SK-N-SH (cell line): ENCODE measurements at regions not wholly inside any gene's neighbourhood (a gene's known extent, or its start where the extent isn't known, plus 50 kb on each side); places are given as distances from the start of the nearest gene placed in this dataset.

Experiments used
- CTCF ChIA-PET: fragments of 300-600, 350-600 bp; formaldehyde crosslinking; extraction: SDS; loops from one replicate; lab custom pipeline; 2021; lab: Yijun Ruan, JAX
- POLR2A ChIA-PET: fragments of 350-600 bp; sonication (Branson Sonifier 250); formaldehyde crosslinking; extraction: SDS; loops from one replicate; lab custom pipeline; 2020; ENCODE audit warnings: antibody characterized with exemption, inconsistent platforms; lab: Yijun Ruan, JAX
- DNase-seq: peaks from one replicate; pipeline ENCODE4 v3.0.0; 2012
- H2AFZ ChIP-seq: fragments of 200-600 bp; sonication (generic); 2 replicates; pipeline ENCODE4 v1.8.1; 2016; ENCODE audit warnings: antibody characterized with exemption, mild to moderate bottlenecking, low read depth
- H3F3A ChIP-seq: fragments of 200-600 bp; sonication (generic); replicated peaks from 2 replicates; pipeline ENCODE3; 2016; ENCODE audit warnings: antibody characterized with exemption, mild to moderate bottlenecking; ENCODE audit not compliant: insufficient read depth
- H3K27ac ChIP-seq, 2 experiments: fragments of 200-500 bp in 1 of 2; fragments of 200-600 bp in 1 of 2; sonication (Bioruptor generic) in 1 of 2; sonication (generic), shearing (Covaris generic) in 1 of 2; 2 replicates each; pipeline versions ENCODE4 v1.5.1 to v1.6.1; 2014 to 2016; ENCODE audit warnings: low read depth in 2 of 2, inconsistent platforms in 1 of 2, low read length in 1 of 2, mild to moderate bottlenecking in 1 of 2, mixed read lengths in 1 of 2
- H3K27me3 ChIP-seq: fragments of 200-600 bp; sonication (generic), shearing (Covaris generic); 2 replicates; pipeline ENCODE4 v1.6.1; 2016; ENCODE audit warnings: mixed run types; ENCODE audit not compliant: insufficient read depth
- H3K36me3 ChIP-seq, 2 experiments: fragments of 200-500 bp in 1 of 2; fragments of 200-600 bp in 1 of 2; sonication (Bioruptor generic) in 1 of 2; sonication (generic) in 1 of 2; replicated peaks in 1 of 2; 2 replicates each; pipeline versions ENCODE3 to v1.5.1; 2014 to 2016; ENCODE audit warnings: low read length in 1 of 2, mild to moderate bottlenecking in 1 of 2; ENCODE audit not compliant: insufficient read depth in 2 of 2, control insufficient read depth in 1 of 2
- H3K4me1 ChIP-seq, 2 experiments: fragments of 200-500 bp in 1 of 2; fragments of 200-600 bp in 1 of 2; sonication (Bioruptor generic) in 1 of 2; sonication (generic), shearing (Covaris generic) in 1 of 2; 2 replicates each; pipeline versions ENCODE4 v1.5.1 to v1.6.1; 2014 to 2016; ENCODE audit warnings: low read depth in 1 of 2, low read length in 1 of 2, mixed run types in 1 of 2; ENCODE audit not compliant: insufficient read depth in 2 of 2, control insufficient read depth in 1 of 2
- H3K4me2 ChIP-seq: fragments of 200-600 bp; sonication (generic), shearing (Covaris generic); 2 replicates; pipeline ENCODE4 v1.6.1; 2017; ENCODE audit warnings: mixed run types
- H3K4me3 ChIP-seq, 2 experiments: fragments of 200-500 bp in 1 of 2; fragments of 200-600 bp in 1 of 2; sonication (Bioruptor generic) in 1 of 2; sonication (generic), shearing (Covaris generic) in 1 of 2; 2 replicates each; pipeline versions ENCODE4 v1.5.1 to v1.8.1; 2014 to 2016; ENCODE audit warnings: low read depth in 2 of 2, inconsistent platforms in 1 of 2, low read length in 1 of 2, mild to moderate bottlenecking in 1 of 2, mixed read lengths in 1 of 2, moderate library complexity in 1 of 2
- H3K79me2 ChIP-seq: fragments of 200-600 bp; sonication (generic); 2 replicates; pipeline ENCODE4 v1.8.1; 2017; ENCODE audit warnings: mild to moderate bottlenecking; ENCODE audit not compliant: insufficient read depth
- H3K9ac ChIP-seq: fragments of 200-600 bp; sonication (generic); 2 replicates; pipeline ENCODE4 v1.6.1; 2017; ENCODE audit warnings: mixed run types
- H3K9me2 ChIP-seq: fragments of 200-600 bp; sonication (generic); 2 replicates; pipeline ENCODE4 v1.6.1; 2017; ENCODE audit warnings: mixed run types
- H3K9me3 ChIP-seq: fragments of 200-600 bp; sonication (generic); 2 replicates; pipeline ENCODE4 v1.6.1; 2017; ENCODE audit warnings: mixed run types, mild to moderate bottlenecking, moderate library complexity
- H4K20me1 ChIP-seq: fragments of 200-600 bp; sonication (generic); 2 replicates; pipeline ENCODE4 v1.6.1; 2017; ENCODE audit warnings: mild to moderate bottlenecking, mixed run types; ENCODE audit not compliant: insufficient read depth
- CHD2 ChIP-seq: fragments of 150-350 bp; IDR thresholded peaks from 2 replicates; pipeline ENCODE4 v1.6.1; 2018; ENCODE audit warnings: low read length; ENCODE audit not compliant: partially characterized antibody
- CTCF ChIP-seq: fragments of 200-600 bp; sonication (generic); IDR thresholded peaks from 2 replicates; pipeline ENCODE4 v1.6.1; 2017; ENCODE audit warnings: antibody characterized with exemption, mild to moderate bottlenecking, moderate library complexity
- ELF1 ChIP-seq: IDR thresholded peaks from 2 replicates; pipeline ENCODE4 v1.4.0; 2012
- EP300 ChIP-seq, 2 experiments: IDR thresholded peaks; 2 replicates each; pipeline versions ENCODE4 v1.4.0 to v1.6.1; 2012; ENCODE audit warnings: borderline replicate concordance in 1 of 2, low read depth in 1 of 2, low read length in 1 of 2
- EZH2phosphoT487 ChIP-seq: fragments of 200-600 bp; sonication (generic); IDR thresholded peaks from 2 replicates; pipeline ENCODE4 v1.6.1; 2017; ENCODE audit warnings: low read depth, mixed run types, mild to moderate bottlenecking, antibody characterized with exemption, moderate library complexity, borderline replicate concordance
- FOXJ3 ChIP-seq: sonication (generic); formaldehyde crosslinking; IDR thresholded peaks from 2 replicates; pipeline ENCODE4 v1.5.1; 2020; ENCODE audit warnings: mild to moderate bottlenecking, missing genetic modification reagents
- FOXM1 ChIP-seq: IDR thresholded peaks from 2 replicates; pipeline ENCODE4 v1.4.0; 2012; ENCODE audit warnings: low read depth, mild to moderate bottlenecking
- GABPA ChIP-seq: IDR thresholded peaks from 2 replicates; pipeline ENCODE4 v1.4.0; 2012; ENCODE audit warnings: low read depth, mild to moderate bottlenecking
- GATA2 ChIP-seq: sonication (generic); formaldehyde crosslinking; IDR thresholded peaks from 2 replicates; pipeline ENCODE4 v1.5.0; 2020; ENCODE audit warnings: mild to moderate bottlenecking, missing genetic modification reagents
- JUND ChIP-seq: IDR thresholded peaks from 2 replicates; pipeline ENCODE4 v1.4.0; 2012
- MAX ChIP-seq: IDR thresholded peaks from 2 replicates; pipeline ENCODE4 v1.4.0; 2012; ENCODE audit warnings: low read depth
- MEF2A ChIP-seq: IDR thresholded peaks from 2 replicates; pipeline ENCODE4 v1.4.0; 2012; ENCODE audit warnings: low read depth, borderline replicate concordance
- MXI1 ChIP-seq: IDR thresholded peaks from 2 replicates; pipeline ENCODE4 v1.6.1; 2012; ENCODE audit warnings: mild to moderate bottlenecking, low read depth, low read length, improper control_type of control experiment
- NFIC ChIP-seq: IDR thresholded peaks from 2 replicates; pipeline ENCODE4 v1.4.0; 2012; ENCODE audit warnings: borderline replicate concordance
- NRF1 ChIP-seq: IDR thresholded peaks from 2 replicates; pipeline ENCODE4 v1.6.1; 2012; ENCODE audit warnings: low read depth, mild to moderate bottlenecking, low read length
- POLR2AphosphoS5 ChIP-seq: IDR thresholded peaks from 2 replicates; pipeline ENCODE4 v1.6.1; 2012; ENCODE audit warnings: low read depth, low read length
- RAD21 ChIP-seq: IDR thresholded peaks from 2 replicates; pipeline ENCODE4 v1.6.1; 2012; ENCODE audit warnings: mild to moderate bottlenecking, low read length
- SIN3A ChIP-seq: IDR thresholded peaks from 2 replicates; pipeline ENCODE4 v1.6.1; 2012; ENCODE audit warnings: low read depth, mild to moderate bottlenecking, low read length, moderate library complexity, borderline replicate concordance
- USF2 ChIP-seq: fragments of 150-350 bp; IDR thresholded peaks from 2 replicates; pipeline ENCODE4 v1.6.1; 2017; ENCODE audit warnings: antibody characterized with exemption, low read length, low read depth, borderline replicate concordance
- YY1 ChIP-seq: IDR thresholded peaks from 2 replicates; pipeline ENCODE4 v1.4.0; 2012; ENCODE audit warnings: low read depth, mild to moderate bottlenecking
- ZBTB33 ChIP-seq: IDR thresholded peaks from 2 replicates; pipeline ENCODE4 v1.4.0; 2012; ENCODE audit warnings: low read depth, borderline replicate concordance
- WGBS: methylation state at CpG from one replicate; pipeline ENCODE4 v1.1.6; 2017; ENCODE audit warnings: low lambda C conversion rate; 5-methylcytosine and 5-hydroxymethylcytosine counted together

GRCh38 chr21:18655931-18656330, 252.3 kb upstream of the TMPRSS15 start (continued):
- no peak for TF ChIP-seq ZBTB33

GRCh38 chr21:18661842-18662241, 258.3 kb upstream of the TMPRSS15 start:
- ChIA-PET CTCF (no interaction called here), POLR2A (no interaction called here)
- H3K4me1 ChIP-seq: no peaks in the 10 kb centered on the region
- no peak overlapping the region for H2AFZ ChIP-seq
- no peaks in the 10 kb centered on the region for H3K9me2 ChIP-seq
- WGBS: 2% methylated on average over 3 of the region's 3 CpGs
- no peak overlapping the region for H3K27ac ChIP-seq
- no peak overlapping the region for H3K4me2 ChIP-seq
- no peaks in the 10 kb centered on the region for H3K9me3 ChIP-seq
- H3K79me2 ChIP-seq: no peaks in the 10 kb centered on the region
- no peaks in the 10 kb centered on the region for H3K36me3 ChIP-seq
- H3K9ac ChIP-seq: no peak overlapping the region
- TF ChIP-seq ELF1 (no peak), GATA2 (CRISPR knock-in tag) (no peak), SIN3A (no peak), EZH2phosphoT487 (no peak), CHD2 (no peak), MXI1 (no peak), NFIC (no peak), RAD21 (no peak), CTCF (no peak), NRF1 (no peak)
- no peaks in the 10 kb centered on the region for H3K27me3 ChIP-seq
- no peaks in the 10 kb centered on the region for H3F3A ChIP-seq
- no peak overlapping the region for H3K4me3 ChIP-seq
- DNase-seq: no peak
- no peaks in the 10 kb centered on the region for H4K20me1 ChIP-seq

GRCh38 chr21:18663663-18664062, 260.1 kb upstream of the TMPRSS15 start:
- Histone ChIP-seq H3K79me2 (no peaks in the 10 kb centered on the region), H3K4me3 (no peak overlapping the region), H3F3A (no peaks in the 10 kb centered on the region), H3K36me3 (no peaks in the 10 kb centered on the region), H3K27ac (no peak overlapping the region), H2AFZ (no peak overlapping the region), H3K4me1 (no peaks in the 10 kb centered on the region), H4K20me1 (no peaks in the 10 kb centered on the region), H3K9me2 (no peaks in the 10 kb centered on the region), H3K4me2 (no peak overlapping the region), H3K9me3 (no peaks in the 10 kb centered on the region), H3K9ac (no peak overlapping the region), H3K27me3 (no peaks in the 10 kb centered on the region)
- WGBS: 30% methylated on average over 3 of the region's 3 CpGs
- no peak for DNase-seq
- ChIA-PET POLR2A (no interaction called here), CTCF (no interaction called here)
- TF ChIP-seq EP300 (IDR thresholded peaks at IDR 0.05; ENCODE audit: borderline replicate concordance in 1 of 2, low read depth in 1 of 2, low read length in 1 of 2) (no peak), USF2 (no peak), EZH2phosphoT487 (no peak), POLR2AphosphoS5 (no peak), FOXJ3 (CRISPR knock-in tag) (no peak), YY1 (no peak), FOXM1 (no peak), NRF1 (no peak), MAX (no peak), GABPA (no peak), ZBTB33 (no peak), ELF1 (no peak), GATA2 (CRISPR knock-in tag) (no peak), CHD2 (no peak), MEF2A (no peak), SIN3A (no peak), JUND (no peak)
